ENCODE measurements at regions not wholly inside any gene's neighbourhood (a gene's known extent, or its start where the extent isn't known, plus 50 kb on each side); places are given as distances from the start of the nearest gene placed in this dataset.
A peak's percentile ranks its signal among the peaks of the same experiment; 100 is the strongest.
"Not testable (repeated sequence)": the region's sequence is repeated elsewhere in the genome, so short reads cannot be mapped to it uniquely, and the experiment has no call there.

DNA sequence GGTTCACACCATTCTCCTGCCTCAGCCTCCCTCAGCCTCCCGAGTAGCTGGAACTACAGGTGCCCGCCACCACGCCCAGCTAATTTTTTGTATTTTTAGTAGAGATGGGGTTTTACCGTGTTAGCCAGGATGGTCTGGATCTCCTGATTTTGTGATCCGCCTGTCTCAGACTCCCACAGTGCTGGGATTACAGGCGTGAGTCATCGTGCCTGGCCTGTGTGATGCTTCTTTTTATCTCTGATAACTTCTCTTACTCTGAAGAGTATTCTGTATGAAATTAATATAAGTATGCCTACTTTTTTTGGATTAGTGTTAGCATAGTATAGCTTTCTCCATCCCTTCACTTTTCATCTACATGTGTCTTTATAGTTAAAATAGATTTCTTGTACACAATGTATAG is 180.8 kb upstream of the GALNT15 start:
- not testable (repeated sequence) for DNase-seq (ENCODE audit: low spot score)

GRCh38 chr3:15996496-15996895 is 178.0 kb upstream of the GALNT15 start:
- not testable (repeated sequence) for DNase-seq (ENCODE audit: low spot score)

DNA sequence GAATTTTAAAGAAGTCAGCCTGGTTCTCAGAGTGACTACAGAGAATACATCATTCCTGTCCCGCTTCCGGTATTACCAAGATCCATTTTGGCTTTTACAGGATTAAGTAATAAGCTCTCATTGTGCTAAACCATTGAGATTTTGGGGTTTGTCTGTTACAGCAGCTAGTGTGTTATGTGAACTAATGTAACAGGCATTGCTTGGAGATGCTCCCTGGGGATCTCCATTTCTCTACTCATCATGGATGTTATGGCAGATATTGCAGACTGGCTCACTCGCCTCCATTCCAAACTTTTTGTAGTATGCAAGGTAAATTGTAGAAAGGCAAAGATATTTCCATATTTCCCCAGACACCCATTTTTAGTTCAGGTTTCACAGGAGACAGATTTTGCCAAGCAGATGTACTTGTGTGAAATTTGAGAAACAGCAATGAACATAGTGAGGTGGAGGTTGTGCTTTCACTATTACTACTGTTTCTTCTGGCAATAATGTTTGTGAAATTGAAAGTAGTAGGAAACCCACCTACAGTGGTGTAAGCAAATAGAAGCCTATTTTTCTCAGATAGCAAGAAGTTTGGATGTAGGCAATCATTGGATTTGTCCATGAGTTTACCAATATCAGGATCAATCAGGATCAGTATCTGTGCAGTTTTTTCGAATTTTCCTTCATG is 177.1 kb upstream of the GALNT15 start:
- DNase-seq (ENCODE audit: low spot score): no peak

GRCh38 chr3:15998911-15999310 is 175.6 kb upstream of the GALNT15 start:
- DNase-seq (ENCODE audit: low spot score): no peak

- DNase-seq (ENCODE audit: low spot score): no peak
Measured at GRCh38 chr3:16004812-16005211, 169.7 kb upstream of the GALNT15 start.

- DNase-seq (ENCODE audit: low spot score): no peak
Measured at GRCh38 chr3:16011376-16011775, 163.1 kb upstream of the GALNT15 start.

- no peak for DNase-seq (ENCODE audit: low spot score)
Measured at GRCh38 chr3:16012086-16012485, 162.4 kb upstream of the GALNT15 start.

- no peak for DNase-seq (ENCODE audit: low spot score)
Measured at GRCh38 chr3:16013568-16013967, 160.9 kb upstream of the GALNT15 start.

DNA sequence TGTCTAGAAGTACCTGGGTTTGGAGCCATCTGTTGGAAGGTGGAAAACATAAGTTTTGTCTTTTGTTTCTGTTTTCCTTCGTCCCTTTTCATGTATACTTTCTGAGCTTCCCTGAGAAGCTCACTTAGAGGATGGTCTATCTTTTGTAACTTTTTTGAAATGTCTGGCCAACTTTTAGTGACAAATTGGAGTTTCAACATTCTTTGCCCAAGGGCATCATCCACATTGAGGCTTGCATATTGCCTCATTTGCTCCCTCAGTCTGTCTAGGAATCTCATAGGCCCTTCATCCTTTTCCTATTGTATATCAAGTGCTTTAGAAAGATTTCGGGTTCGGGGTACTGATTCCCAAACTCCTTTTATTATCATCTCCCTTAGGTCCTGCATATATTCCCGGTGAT is 152.7 kb upstream of the GALNT15 start:
- not testable (repeated sequence) for DNase-seq (ENCODE audit: low spot score)

DNA sequence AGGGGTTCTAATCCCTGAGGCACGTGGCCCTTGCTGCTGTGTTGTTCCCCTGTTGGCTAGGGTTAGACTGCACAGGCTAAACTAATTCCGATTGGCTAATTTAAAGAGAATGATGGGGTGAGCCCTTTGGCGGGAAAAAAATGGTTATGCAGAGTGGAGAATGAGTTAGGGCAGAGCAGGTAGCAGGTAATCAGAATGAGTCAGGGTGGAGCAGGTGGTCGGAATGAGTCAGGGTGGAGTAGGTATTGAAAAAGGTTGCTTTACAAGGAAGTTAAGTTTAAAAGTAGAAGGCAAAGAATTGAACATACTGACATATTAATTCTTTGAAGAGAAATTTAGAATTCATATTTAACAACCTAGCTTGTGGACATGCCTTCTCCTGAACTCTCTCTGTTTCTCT is 150.6 kb upstream of the GALNT15 start:
- not testable (repeated sequence) for DNase-seq (ENCODE audit: low spot score)

GRCh38 chr3:16024548-16024947 is 149.9 kb upstream of the GALNT15 start:
- DNase-seq (ENCODE audit: low spot score): no peak

DNA sequence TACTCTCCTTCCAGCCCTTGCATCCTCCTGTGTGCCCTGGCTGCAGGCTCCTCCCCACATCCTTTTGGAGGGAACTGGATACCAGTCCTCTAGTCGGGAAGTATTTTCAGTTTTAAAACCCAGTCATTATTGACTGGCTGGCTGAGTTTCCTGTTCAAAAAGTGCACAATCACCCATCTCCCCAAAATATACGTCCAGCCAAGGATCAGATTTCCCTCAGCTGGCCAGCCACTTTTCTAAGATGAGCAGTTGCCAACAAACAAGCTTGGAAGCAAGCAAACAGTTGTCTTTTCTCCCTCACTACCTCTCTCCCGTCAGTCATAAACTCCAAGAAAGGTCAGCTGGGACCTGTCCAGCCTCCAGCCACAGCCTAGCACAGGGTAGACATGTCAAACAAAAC is 147.7 kb upstream of the GALNT15 start:
- DNase-seq (ENCODE audit: low spot score): no peak

DNA sequence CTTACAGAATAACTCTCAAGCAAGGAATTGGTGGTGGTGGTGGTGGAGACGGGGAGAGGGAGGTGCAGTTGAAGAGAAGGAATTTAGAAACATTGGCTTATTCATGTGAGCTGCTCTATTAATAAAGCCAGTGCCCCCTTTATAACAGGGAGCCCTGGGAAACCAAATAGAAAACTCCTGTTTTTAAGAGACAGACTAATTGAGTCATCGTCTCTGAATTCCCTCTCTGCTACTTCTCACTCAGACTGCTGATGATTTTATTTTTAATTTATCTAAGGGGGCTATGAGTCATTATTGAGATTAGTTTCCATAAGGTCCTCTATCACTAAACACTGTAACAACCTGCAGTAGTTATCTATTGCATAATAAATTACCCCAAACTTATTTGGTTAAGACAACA is 145.9 kb upstream of the GALNT15 start:
- DNase-seq (ENCODE audit: low spot score): no peak

- no peak for DNase-seq (ENCODE audit: low spot score)
Measured at GRCh38 chr3:16030342-16030741, 144.1 kb upstream of the GALNT15 start.

DNA sequence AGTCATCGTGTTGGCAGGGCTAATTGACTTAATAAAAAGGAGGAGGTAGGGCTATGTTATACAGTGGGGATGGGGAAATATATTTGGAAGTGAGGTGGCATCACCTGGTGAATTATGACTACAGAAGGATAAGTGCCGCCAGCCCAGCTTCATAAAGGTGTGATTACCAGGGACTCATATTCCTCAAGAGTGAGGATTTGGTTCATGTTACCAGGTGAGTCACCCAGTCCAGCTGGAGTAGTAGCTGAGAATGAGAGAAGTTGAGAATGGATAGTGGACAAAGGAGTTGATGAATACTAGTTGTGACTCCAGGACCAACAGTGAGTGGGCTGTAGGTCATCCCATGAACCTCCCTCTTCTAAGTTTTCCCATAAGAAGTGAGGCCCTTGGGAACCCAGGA is 143.0 kb upstream of the GALNT15 start:
- no peak for DNase-seq (ENCODE audit: low spot score)

GRCh38 chr3:16033889-16034687 is 140.4 kb upstream of the GALNT15 start:
- DNase-seq (ENCODE audit: low spot score): no peak

- no peak for DNase-seq (ENCODE audit: low spot score)
Measured at GRCh38 chr3:16040991-16041390, 133.5 kb upstream of the GALNT15 start.

- DNase-seq (ENCODE audit: low spot score): peak; percentile 59
Measured at GRCh38 chr3:16048435-16049318, 125.8 kb upstream of the GALNT15 start.

DNA sequence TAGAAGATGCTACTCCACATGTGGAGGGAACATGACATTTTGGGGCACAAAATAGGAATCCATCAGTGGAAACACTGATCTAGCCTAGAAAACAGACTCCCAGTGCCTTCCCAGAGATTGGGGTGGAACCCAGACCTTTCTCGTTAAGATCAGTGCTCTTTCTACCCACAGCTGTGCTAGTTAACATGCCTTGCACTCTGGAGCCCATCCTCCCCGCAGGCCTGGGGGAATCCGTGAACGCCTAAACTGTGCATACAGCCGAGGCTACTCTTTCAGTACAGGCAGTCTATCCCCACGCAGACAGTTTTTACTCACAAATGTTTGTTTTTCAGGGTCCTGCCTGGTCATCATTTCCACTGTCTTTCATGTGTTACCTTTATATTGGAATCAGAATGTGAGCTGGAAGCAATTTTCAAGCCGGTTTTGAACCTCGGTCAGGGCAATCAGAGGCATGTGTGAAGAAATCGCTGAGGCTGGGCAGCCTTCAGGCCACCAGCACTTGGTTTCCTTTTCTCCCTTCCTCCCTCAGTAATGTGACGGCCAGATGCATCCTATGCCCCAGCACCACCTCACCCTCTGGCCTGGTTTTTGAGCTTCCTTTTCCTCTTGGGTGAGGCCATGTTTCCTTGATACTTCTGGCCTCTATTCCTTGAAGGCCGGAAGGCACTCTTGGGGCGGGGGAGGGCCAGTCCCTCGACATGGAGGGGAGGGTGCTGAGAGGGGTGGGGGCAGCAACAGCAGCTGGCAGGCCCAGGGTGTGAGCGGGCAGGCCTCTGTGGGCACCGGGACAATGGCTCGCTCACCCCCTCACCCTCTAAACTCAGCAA is 123.6 kb upstream of the GALNT15 start:
- DNase-seq (ENCODE audit: low spot score): no peak

DNA sequence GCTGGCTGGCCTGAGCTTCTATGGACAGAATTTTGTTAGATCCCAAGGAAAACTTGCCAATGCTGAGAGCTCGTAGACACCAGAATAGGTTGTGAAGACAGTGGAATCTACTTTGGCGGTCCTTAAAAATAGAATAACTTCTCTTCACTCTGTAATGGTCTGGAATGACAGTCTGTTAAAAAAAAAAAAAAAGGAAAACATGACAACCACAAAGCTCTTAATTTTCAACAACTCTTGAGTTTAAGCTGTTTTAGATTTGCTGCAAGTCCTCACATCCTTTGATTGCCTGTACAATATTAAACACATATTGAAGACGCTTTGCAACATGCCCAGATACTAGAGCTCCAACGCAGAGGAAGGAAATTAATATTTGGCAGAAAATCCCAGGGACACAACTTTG is 122.8 kb upstream of the GALNT15 start:
- DNase-seq (ENCODE audit: low spot score): no peak

- DNase-seq (ENCODE audit: low spot score): no peak
Measured at GRCh38 chr3:16052964-16053363, 121.5 kb upstream of the GALNT15 start.

GRCh38 chr3:16053794-16054193 is 120.7 kb upstream of the GALNT15 start:
- DNase-seq (ENCODE audit: low spot score): no peak

All from CD4-positive, alpha-beta T cell treated with Interleukin-2 at 100 ng/mL for 4 hours (primary cell).